HG02798 (cell line): ENCODE measurements at regions not wholly inside any gene's neighbourhood (a gene's known extent, or its start where the extent isn't known, plus 50 kb on each side); places are given as distances from the start of the nearest gene placed in this dataset.

Experiments used
- ATAC-seq: cut with Tn5 transposase; IDR thresholded peaks from one replicate; pipeline ENCODE4 v1.9.1; 2021; ENCODE audit warnings: mild to moderate bottlenecking; ENCODE audit not compliant: unreplicated experiment, poor library complexity

GRCh38 chr2:3071685-3072263 lies 305.8 kb downstream of the EIPR1 start:
- ATAC-seq: no peak

- no peak for ATAC-seq
Observed at GRCh38 chr2:3066831-3067230, 310.8 kb downstream of the EIPR1 start.

GRCh38 chr2:3065928-3066327 lies 311.7 kb downstream of the EIPR1 start:
- no peak for ATAC-seq

GRCh38 chr2:3062476-3063260 lies 314.9 kb downstream of the EIPR1 start:
- no peak for ATAC-seq

DNA sequence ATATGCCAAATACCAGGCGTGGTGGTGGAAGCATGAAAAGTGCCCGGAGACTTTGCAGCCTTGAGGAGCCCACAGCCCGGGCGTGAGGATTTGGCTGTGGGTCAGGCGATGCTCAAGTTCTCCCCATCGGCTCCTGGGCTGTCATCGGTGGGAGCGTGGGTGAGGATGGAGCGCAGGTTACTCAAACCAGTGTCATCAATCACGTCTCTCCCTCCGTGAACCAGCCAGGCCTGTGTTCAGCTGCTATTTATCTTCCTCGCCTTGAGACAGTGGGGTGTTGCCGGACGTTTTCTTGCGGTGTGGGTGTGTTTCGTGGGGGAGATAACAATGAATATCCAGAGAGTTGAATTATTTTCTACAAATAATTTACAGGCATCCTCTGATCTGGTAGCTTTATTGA lies 317.6 kb downstream of the EIPR1 start:
- ATAC-seq: no peak

DNA sequence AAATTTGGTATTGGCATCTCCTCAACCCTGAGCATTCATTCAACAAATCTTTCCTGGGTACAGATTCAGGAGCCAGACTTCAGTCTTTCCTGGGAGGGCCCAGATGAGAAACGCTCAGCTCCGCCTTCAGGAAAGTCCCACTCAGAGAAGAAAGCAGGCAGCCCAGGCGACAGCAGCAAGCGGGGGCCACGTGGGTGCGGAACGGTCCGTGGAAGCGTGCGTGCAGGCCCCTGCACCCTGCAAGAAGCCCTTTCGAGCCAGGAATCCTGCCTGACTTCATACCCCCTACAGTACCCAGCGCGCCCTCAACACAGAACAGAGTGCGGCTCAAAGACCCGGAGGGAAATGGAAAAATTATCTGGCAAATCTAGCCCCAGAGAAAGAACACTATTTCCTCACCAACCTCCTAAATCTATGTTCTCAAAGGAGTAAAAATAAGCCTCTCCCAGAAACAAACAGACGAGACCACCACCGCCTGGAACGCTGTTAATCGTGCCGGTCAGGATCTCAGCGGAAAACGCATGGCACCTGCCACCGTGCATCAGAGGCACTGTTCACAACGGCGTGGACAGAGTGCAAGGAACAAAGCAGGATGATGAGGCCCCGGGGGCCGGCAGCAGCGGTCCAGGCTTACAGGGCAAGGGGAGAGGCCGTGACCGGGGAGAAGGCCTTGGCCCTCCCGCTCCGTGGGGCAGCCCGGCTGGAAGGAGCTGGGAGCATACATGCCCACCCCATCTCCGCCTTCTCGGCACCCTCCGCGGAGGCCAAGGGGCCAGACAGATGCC lies 318.3 kb downstream of the EIPR1 start:
- no peak for ATAC-seq

DNA sequence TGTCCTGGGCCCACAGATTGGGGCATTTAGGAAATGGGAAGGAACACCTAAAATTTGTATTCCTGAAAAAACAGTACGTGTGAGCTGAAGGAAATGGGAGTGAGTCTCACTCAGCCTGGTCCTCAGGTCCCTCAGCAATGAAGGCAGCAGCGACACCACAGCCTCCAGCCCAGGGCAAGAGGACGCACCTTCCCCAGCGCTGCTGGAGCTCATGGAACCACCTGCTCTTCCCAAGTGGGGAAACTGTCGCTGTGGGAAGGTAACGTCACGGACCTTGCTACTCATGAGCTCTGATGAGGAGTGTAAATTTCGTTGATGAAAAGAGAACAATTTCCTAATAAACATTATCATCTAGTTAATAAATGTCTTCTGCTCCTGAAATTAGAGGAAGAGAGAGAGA lies 323.6 kb downstream of the EIPR1 start:
- ATAC-seq: no peak

DNA sequence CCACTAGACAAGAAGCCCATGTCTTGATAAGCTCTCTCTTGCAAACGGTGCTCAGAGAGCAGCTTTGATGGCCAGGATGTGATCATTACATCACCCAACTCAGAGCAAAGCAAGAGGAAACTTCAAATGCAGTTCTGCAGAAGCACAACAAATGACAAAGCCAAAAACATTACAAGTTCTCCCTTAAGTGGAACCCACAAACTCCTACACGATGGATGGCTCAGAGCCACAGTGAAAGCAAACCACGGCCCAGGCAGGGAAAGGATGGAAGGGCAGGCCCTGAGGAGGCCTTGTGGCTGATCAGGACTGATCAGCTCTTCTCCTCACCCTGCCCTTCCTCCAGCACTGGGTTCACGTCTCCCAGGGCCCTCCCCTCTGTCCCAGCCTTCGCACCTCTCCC lies 326.4 kb downstream of the EIPR1 start:
- ATAC-seq: no peak

DNA sequence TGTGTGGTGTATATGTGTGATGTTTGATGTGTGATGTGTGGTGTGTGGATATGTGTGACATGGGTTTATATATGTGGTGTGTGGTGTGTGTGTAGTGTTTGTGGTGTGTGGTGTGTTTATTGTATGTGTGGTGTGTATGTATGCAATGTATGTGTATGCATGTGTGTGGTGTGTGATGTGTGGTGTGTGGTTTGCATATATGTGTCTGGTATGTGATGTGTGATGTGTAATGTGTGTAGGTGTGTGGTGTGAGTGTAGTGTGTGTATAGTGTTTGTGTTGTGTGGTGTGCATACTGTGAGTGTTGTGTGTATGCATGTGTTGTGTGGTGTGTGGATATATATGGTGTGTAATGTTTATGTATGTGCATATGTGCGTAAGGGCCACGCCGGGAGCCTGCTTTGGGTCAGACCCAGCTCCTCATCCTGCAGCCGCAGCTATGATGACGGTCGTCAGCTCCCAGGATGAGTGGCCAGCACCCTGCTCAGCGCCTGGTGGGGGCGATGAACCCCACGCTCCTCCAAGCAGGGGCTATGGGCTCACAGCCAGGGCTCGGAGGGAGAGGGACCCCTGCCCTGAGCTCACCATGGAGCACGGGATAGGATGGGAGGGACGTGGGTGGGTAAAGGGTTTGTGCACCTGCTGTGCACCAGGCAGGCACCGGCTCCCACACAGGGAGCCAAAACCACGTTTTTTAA lies 331.3 kb downstream of the EIPR1 start:
- ATAC-seq: no peak

- no peak for ATAC-seq
Observed at GRCh38 chr2:3045318-3045921, 332.2 kb downstream of the EIPR1 start.

GRCh38 chr2:3044587-3045317 lies 332.9 kb downstream of the EIPR1 start:
- ATAC-seq: no peak

DNA sequence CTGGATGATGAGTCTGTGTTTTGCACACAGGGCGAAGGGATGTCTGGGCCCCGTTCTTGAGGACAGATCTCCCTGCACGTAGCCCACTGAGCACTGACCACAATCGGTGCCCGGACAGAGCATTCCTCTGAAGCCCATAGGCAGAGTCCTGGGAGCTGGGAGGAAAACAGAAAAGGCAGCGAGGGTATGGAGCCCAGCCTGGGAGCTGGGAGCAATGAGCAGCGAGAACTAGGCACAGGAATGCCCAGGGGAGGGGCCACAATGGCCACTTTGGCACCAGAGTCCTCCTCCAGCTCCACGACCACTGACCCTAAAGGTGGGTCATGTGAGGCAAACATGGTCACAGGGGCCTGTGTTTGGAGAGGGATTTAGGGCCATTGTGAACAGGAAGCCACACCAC lies 333.9 kb downstream of the EIPR1 start:
- ATAC-seq: no peak

DNA sequence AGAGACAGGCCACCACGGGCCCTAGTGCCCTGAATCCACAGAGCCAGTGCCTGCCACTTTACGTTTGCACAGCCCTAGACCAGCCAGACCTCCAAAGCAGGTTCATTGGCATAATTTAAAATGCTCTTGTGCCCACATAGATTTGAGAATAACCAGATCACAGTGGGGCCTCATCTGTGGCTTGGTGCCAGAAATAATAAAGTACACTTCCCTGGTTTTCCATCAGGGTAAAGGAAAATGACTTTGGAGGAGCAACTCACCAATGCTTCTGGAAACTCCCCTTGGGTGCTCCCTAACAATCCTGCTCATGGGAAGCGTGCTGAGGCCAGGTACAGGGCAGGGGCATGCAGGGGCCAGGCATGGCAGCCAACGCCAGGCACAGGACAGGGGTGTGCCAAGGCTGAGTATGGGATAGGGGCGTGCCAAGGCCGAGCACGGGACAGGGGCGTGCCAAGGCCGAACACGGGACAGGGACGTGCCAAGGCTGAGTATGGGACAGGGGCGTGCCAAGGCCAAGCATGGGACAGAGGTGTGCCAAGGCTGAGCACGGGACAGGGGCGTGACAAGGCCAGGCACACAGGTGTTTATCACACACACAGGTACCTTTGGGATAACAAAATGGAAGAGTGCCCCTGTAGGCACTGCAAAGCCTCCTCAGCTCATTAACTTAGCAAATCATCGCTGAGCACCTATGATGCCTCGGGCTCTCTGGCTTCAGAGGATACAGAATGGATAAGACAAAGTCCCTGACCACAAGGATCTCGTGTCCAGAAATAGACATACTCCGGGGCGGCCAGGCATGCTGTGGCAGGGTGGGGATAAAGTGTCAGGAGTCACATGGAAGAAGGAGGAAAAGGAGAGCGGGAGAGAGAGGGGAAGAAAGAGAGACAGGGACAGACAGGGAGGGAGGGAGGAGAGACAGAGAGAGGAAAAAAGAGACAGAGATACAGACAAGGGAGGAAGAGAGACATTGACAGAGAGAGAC lies 334.7 kb downstream of the EIPR1 start:
- no peak for ATAC-seq

GRCh38 chr2:3041841-3042600 lies 335.6 kb downstream of the EIPR1 start:
- no peak for ATAC-seq

DNA sequence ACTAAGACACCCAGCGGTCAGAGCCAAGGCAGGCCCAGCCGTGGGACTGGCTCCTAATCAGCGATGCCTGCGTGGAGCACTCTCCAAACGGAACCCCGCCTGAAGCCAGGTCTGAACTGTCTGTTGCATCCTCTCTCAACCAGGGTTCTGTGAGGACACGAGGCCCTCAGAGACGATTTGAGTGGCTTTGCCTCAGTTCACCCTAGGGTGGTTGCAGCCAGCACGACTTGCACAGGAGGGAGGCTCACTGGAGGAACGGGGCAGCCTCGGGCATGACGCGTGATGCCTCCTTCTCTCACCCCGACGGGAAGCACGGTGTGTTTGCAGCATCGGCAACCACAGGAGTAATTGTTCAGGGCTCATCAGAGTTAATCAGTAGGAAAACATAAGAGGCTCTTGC lies 336.4 kb downstream of the EIPR1 start:
- no peak for ATAC-seq

GRCh38 chr2:3040496-3041140 lies 337.0 kb downstream of the EIPR1 start:
- ATAC-seq: no peak

- ATAC-seq: no peak
Observed at GRCh38 chr2:3040066-3040428, 337.6 kb downstream of the EIPR1 start.
